HL-60 (cell line): ENCODE measurements at regions not wholly inside any gene's neighbourhood (a gene's known extent, or its start where the extent isn't known, plus 50 kb on each side); places are given as distances from the start of the nearest gene placed in this dataset.

Experiments
- POLR2AphosphoS5 ChIP-seq: IDR thresholded peaks from 2 replicates; pipeline ENCODE4 v1.6.1; 2012; ENCODE audit warnings: low read depth
- SPI1 ChIP-seq: IDR thresholded peaks from 2 replicates; pipeline ENCODE4 v1.6.1; 2012; ENCODE audit warnings: low read depth, mild to moderate bottlenecking, borderline replicate concordance
- TF ChIP-seq, protein P1 (sequence below): IDR thresholded peaks from one replicate; pipeline ENCODE4 v1.5.1; 2011; ENCODE audit warnings: low read length, control low read depth, inconsistent platforms; ENCODE audit not compliant: insufficient read depth

DNA sequence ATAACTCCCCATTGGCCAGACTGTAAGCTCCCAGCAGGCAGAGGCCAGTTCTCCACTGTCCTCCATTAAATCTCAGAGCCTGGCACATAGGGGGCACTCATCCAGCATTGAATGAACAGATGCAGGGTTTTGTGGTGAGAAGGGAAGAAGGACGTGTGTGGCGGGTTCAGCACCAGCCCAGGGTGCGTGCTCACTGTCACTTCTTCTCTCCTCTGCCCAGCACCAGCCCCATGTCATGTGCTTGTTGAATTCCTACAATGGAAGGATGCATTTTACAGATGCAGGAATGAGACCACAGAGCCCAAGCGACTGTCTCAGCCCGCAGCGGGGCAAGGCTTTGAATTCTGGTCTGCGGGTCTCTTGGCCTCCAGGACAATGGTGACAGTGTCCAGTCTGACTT, 149.9 kb downstream of the CEBPB start:
- no peak for TF ChIP-seq POLR2AphosphoS5
- TF ChIP-seq, protein P1, sequence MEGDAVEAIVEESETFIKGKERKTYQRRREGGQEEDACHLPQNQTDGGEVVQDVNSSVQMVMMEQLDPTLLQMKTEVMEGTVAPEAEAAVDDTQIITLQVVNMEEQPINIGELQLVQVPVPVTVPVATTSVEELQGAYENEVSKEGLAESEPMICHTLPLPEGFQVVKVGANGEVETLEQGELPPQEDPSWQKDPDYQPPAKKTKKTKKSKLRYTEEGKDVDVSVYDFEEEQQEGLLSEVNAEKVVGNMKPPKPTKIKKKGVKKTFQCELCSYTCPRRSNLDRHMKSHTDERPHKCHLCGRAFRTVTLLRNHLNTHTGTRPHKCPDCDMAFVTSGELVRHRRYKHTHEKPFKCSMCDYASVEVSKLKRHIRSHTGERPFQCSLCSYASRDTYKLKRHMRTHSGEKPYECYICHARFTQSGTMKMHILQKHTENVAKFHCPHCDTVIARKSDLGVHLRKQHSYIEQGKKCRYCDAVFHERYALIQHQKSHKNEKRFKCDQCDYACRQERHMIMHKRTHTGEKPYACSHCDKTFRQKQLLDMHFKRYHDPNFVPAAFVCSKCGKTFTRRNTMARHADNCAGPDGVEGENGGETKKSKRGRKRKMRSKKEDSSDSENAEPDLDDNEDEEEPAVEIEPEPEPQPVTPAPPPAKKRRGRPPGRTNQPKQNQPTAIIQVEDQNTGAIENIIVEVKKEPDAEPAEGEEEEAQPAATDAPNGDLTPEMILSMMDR, result no peak
- TF ChIP-seq SPI1, result no peak
